Activated naive CD4-positive, alpha-beta T cell treated with anti-CD3 and anti-CD28 coated beads, Interleukin-2, amount 10 ng/mL, durations not matched to agents 7 days and 5 days (primary cell): ENCODE measurements at regions not wholly inside any gene's neighbourhood (a gene's known extent, or its start where the extent isn't known, plus 50 kb on each side); places are given as distances from the start of the nearest gene placed in this dataset.

Experiments used
- CTCF ChIA-PET: fragments of 350-600 bp; sonication (Branson Sonifier 250); formaldehyde crosslinking; loops from one replicate; lab custom pipeline; 2021; ENCODE audit warnings: antibody characterized with exemption; lab: Charles Lee
- DNase-seq: peaks from one replicate; pipeline ENCODE4 v3.0.0-alpha.2; 2020
- H3K27ac Mint-ChIP-seq: one replicate; pipeline ENCODE4 v1.8.0; 2021; ENCODE audit warnings: mild to moderate bottlenecking, moderate library complexity, mixed read lengths
- H3K27me3 Mint-ChIP-seq: one replicate; pipeline ENCODE4 v1.8.0; 2021; ENCODE audit warnings: mild to moderate bottlenecking, mixed read lengths
- H3K36me3 Mint-ChIP-seq: one replicate; pipeline ENCODE4 v1.8.0; 2021; ENCODE audit warnings: mixed read lengths
- H3K4me1 Mint-ChIP-seq: one replicate; pipeline ENCODE4 v1.8.0; 2021; ENCODE audit warnings: mixed read lengths
- H3K4me3 Mint-ChIP-seq: one replicate; pipeline ENCODE4 v1.8.0; 2021; ENCODE audit warnings: mild to moderate bottlenecking, moderate library complexity, mixed read lengths
- H3K9me3 Mint-ChIP-seq: one replicate; pipeline ENCODE4 v1.8.0; 2021; ENCODE audit warnings: mixed read lengths

- Mint-ChIP-seq H3K9me3 (peaks cover 4% of the 10 kb centered on the region), H3K4me1 (no peaks in the 10 kb centered on the region), H3K36me3 (no peaks in the 10 kb centered on the region), H3K4me3 (no peak overlapping the region), H3K27ac (no peak overlapping the region), H3K27me3 (no peaks in the 10 kb centered on the region)
- DNase-seq: no peak
- CTCF ChIA-PET: no interaction called here
Observed at GRCh38 chr10:58992830-58993460, 183.5 kb upstream of the PHYHIPL start.

- no peaks in the 10 kb centered on the region for H3K27me3 Mint-ChIP-seq
- CTCF ChIA-PET: no interaction called here
- no peaks in the 10 kb centered on the region for H3K4me1 Mint-ChIP-seq
- no peaks in the 10 kb centered on the region for H3K36me3 Mint-ChIP-seq
- DNase-seq: no peak
- peaks cover 4% of the 10 kb centered on the region for H3K9me3 Mint-ChIP-seq
- H3K4me3 Mint-ChIP-seq: no peak overlapping the region
- no peak overlapping the region for H3K27ac Mint-ChIP-seq
Observed at GRCh38 chr10:58993480-58994221, 182.8 kb upstream of the PHYHIPL start.

- H3K27ac Mint-ChIP-seq: no peak overlapping the region
- no peaks in the 10 kb centered on the region for H3K27me3 Mint-ChIP-seq
- DNase-seq: no peak
- H3K4me3 Mint-ChIP-seq: no peak overlapping the region
- CTCF ChIA-PET: no interaction called here
- no peaks in the 10 kb centered on the region for H3K36me3 Mint-ChIP-seq
- no peaks in the 10 kb centered on the region for H3K4me1 Mint-ChIP-seq
- H3K9me3 Mint-ChIP-seq: peaks cover 2% of the 10 kb centered on the region
Observed at GRCh38 chr10:58994226-58995057, 182.0 kb upstream of the PHYHIPL start.

- no peak overlapping the region for H3K27ac Mint-ChIP-seq
- DNase-seq: no peak
- no peaks in the 10 kb centered on the region for H3K4me1 Mint-ChIP-seq
- CTCF ChIA-PET: no interaction called here
- no peak overlapping the region for H3K4me3 Mint-ChIP-seq
- H3K36me3 Mint-ChIP-seq: no peaks in the 10 kb centered on the region
- no peaks in the 10 kb centered on the region for H3K9me3 Mint-ChIP-seq
- no peaks in the 10 kb centered on the region for H3K27me3 Mint-ChIP-seq
Observed at GRCh38 chr10:58995058-58995596, 181.3 kb upstream of the PHYHIPL start.

DNA sequence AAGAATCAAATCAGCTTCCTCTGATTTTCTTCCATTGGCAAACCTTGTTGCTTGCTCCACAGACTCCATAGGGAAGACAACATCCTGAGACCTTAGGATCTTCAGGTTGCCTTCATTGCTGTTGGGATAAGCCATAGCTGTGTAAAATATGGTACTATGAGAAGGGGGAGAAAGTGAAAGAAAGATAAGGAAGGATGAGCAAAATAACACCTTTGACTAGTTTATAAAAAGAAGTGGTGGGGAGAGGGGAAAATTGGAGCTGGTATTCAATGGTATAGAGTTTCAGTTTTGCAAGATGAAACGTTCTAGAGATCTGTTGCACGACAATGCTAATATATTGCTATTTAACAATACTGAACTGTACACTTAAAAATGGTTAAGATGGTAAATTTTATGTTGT lies 180.4 kb upstream of the PHYHIPL start:
- Mint-ChIP-seq H3K4me3 (no peak overlapping the region), H3K4me1 (no peaks in the 10 kb centered on the region), H3K27me3 (no peaks in the 10 kb centered on the region), H3K36me3 (no peaks in the 10 kb centered on the region), H3K9me3 (no peaks in the 10 kb centered on the region), H3K27ac (no peak overlapping the region)
- no peak for DNase-seq
- CTCF ChIA-PET: no interaction called here

DNA sequence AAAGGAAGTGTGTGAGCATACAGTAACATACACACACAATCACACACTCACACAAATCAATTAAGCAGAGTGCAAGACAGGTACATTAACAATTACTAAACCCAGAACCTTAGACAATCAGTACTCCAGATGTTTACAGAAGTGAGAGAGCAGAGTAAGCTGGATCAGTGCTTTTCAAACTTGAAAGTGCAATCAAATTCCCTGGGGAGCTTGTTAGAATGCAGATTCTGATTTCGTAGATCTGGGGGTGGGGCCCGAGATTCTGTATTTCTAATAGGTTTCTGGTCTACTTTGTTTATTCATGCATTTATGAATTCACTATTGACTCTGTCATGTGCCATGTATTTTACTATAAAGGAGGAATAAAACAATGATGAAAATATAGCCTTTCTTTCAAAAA lies 179.6 kb upstream of the PHYHIPL start:
- CTCF ChIA-PET: no interaction called here
- no peaks in the 10 kb centered on the region for H3K4me1 Mint-ChIP-seq

GRCh38 chr10:58998924-58999713 lies 177.3 kb upstream of the PHYHIPL start:
- no peak overlapping the region for H3K27ac Mint-ChIP-seq
- CTCF ChIA-PET: no interaction called here
- no peak for DNase-seq
- H3K4me3 Mint-ChIP-seq: no peak overlapping the region
- no peaks in the 10 kb centered on the region for H3K9me3 Mint-ChIP-seq
- no peaks in the 10 kb centered on the region for H3K36me3 Mint-ChIP-seq
- H3K4me1 Mint-ChIP-seq: no peaks in the 10 kb centered on the region
- H3K27me3 Mint-ChIP-seq: no peaks in the 10 kb centered on the region

More for the DNA sequence above, 179.6 kb upstream of the PHYHIPL start:
- Mint-ChIP-seq H3K4me3 (no peak overlapping the region), H3K9me3 (no peaks in the 10 kb centered on the region), H3K36me3 (no peaks in the 10 kb centered on the region), H3K27ac (no peak overlapping the region), H3K27me3 (no peaks in the 10 kb centered on the region)
- DNase-seq: no peak

DNA sequence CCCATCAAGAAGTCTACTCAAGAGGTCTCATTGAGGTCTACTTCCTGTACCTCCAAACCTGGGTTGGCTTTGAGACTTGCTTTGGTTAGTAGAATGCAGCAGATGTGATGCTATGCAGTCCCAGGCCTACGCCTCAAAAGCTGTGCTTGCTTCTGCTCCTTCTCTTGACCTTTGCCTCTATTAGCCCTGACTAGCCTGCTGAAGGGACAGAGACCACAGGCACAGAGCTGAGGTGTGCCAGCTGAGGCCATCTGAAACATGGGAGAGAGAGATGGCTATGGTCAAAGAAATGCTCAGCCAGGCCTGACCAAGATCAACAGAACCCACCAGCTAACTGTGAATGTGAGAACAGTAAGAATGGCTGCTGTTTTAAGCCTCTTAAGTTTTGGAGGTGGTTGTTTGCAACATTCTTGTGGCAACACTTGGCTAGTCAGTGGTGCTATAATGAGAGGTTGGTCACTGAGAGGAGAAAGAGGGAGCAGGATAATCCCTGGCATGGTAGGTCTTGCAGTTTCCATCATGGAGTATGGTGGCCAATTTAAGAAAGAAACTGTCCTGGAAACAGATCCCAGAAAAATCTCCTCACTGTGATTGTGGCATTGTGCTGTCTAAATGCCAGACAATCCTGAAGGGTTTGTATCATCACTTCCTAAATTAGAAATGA lies 176.1 kb upstream of the PHYHIPL start:
- Mint-ChIP-seq H3K27me3 (no peaks in the 10 kb centered on the region), H3K4me3 (no peak overlapping the region), H3K36me3 (no peaks in the 10 kb centered on the region), H3K27ac (no peak overlapping the region), H3K9me3 (no peaks in the 10 kb centered on the region), H3K4me1 (no peaks in the 10 kb centered on the region)
- DNase-seq: no peak
- CTCF ChIA-PET: no interaction called here

DNA sequence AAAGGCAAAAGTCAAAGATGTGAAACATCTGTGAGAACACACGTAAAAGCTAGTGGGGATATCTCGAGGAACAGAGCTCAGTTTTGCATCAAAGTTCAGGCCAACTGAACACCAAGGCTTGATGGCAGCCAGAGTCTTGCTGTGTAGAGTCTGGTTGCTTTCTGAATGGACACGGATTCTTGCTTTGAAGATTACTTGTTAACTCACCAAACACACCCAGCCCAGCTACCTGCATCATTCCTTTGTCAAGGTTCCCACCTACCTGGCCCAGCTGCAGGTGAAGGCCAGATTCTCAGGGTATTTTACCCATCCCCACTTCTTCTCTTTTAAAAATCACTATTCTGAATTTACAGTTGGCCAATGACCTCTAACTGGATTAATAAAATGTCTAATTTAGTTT lies 174.4 kb upstream of the PHYHIPL start:
- no peaks in the 10 kb centered on the region for H3K27me3 Mint-ChIP-seq
- H3K36me3 Mint-ChIP-seq: no peaks in the 10 kb centered on the region
- H3K27ac Mint-ChIP-seq: no peak overlapping the region
- no peaks in the 10 kb centered on the region for H3K9me3 Mint-ChIP-seq
- CTCF ChIA-PET: no interaction called here
- no peaks in the 10 kb centered on the region for H3K4me1 Mint-ChIP-seq
- H3K4me3 Mint-ChIP-seq: no peak overlapping the region
- DNase-seq: no peak

GRCh38 chr10:59003203-59003602 lies 173.2 kb upstream of the PHYHIPL start:
- CTCF ChIA-PET: no interaction called here
- H3K4me1 Mint-ChIP-seq: no peaks in the 10 kb centered on the region
- H3K27me3 Mint-ChIP-seq: no peaks in the 10 kb centered on the region

GRCh38 chr10:59004392-59004791 lies 172.1 kb upstream of the PHYHIPL start:
- CTCF ChIA-PET: no interaction called here
- no peaks in the 10 kb centered on the region for H3K27me3 Mint-ChIP-seq

More at GRCh38 chr10:59003203-59003602, 173.2 kb upstream of the PHYHIPL start:
- no peak overlapping the region for H3K27ac Mint-ChIP-seq
- no peak overlapping the region for H3K4me3 Mint-ChIP-seq
- H3K9me3 Mint-ChIP-seq: no peaks in the 10 kb centered on the region
- DNase-seq: no peak
- H3K36me3 Mint-ChIP-seq: no peaks in the 10 kb centered on the region

DNA sequence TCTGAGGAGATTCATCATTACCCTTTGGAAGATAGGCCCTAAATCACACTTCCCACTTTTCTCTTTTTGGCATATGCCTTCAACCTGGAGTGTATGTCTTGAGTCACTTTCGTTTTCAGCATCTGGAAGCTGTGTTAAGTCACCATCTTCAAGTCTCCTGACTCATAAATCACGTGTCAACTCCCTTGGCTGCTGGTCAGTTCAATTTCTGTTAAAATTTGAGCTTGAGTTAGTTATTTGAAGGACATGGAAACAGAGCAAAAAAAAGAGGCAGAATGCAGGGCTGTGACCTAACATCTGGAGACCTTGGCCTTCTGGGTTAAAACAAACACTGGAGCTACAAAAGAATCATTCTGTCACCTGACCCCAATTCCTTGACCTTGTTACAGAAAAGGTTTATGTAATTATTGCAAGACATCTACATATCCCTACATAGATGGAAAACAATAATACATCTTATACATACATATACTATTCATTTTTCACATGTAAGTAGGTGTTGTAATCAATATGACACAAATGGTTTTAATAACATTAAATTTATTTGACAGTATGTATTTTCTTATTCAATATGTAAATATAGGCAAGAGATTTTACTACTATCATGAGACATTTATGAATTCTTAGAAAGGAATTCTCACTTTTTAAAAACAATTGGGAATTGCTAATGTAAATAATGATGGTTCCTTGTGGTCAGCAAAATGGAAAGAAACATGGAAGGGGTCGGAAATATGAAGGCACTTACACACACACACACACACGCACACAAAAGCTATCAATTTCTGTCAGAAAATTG lies 169.7 kb upstream of the PHYHIPL start:
- no peak for DNase-seq
- H3K27me3 Mint-ChIP-seq: no peaks in the 10 kb centered on the region
- H3K4me1 Mint-ChIP-seq: no peaks in the 10 kb centered on the region

More at GRCh38 chr10:59004392-59004791, 172.1 kb upstream of the PHYHIPL start:
- Mint-ChIP-seq H3K27ac (no peak overlapping the region), H3K4me3 (no peak overlapping the region), H3K9me3 (no peaks in the 10 kb centered on the region), H3K36me3 (no peaks in the 10 kb centered on the region), H3K4me1 (no peaks in the 10 kb centered on the region)
- no peak for DNase-seq

More for the DNA sequence above, 169.7 kb upstream of the PHYHIPL start:
- Mint-ChIP-seq H3K27ac (no peak overlapping the region), H3K36me3 (no peaks in the 10 kb centered on the region), H3K4me3 (no peak overlapping the region), H3K9me3 (no peaks in the 10 kb centered on the region)
- CTCF ChIA-PET: no interaction called here
